DOHH2 (cell line): ENCODE measurements at regions not wholly inside any gene's neighbourhood (a gene's known extent, or its start where the extent isn't known, plus 50 kb on each side); places are given as distances from the start of the nearest gene placed in this dataset.

ENCODE experiments used
- H3F3A ChIP-seq: fragments of 200-600 bp; sonication (generic), shearing (Covaris generic); 2 replicates; pipeline ENCODE4 v1.6.0; 2016; ENCODE audit warnings: antibody characterized with exemption, mild to moderate bottlenecking; ENCODE audit not compliant: control insufficient read depth, insufficient read depth
- H3K27ac ChIP-seq: fragments of 200-600 bp; sonication (generic); 2 replicates; pipeline ENCODE4 v1.5.1; 2014; ENCODE audit warnings: low read depth, mild to moderate bottlenecking, low read length, moderate library complexity
- H3K27me3 ChIP-seq: fragments of 200-600 bp; sonication (generic); 2 replicates; pipeline ENCODE4 v1.6.1; 2014; ENCODE audit warnings: mild to moderate bottlenecking, low read length, mixed read lengths; ENCODE audit not compliant: control insufficient read depth
- H3K36me3 ChIP-seq: fragments of 200-600 bp; sonication (generic); 2 replicates; pipeline ENCODE4 v1.6.1; 2014; ENCODE audit warnings: mild to moderate bottlenecking, low read length, moderate library complexity, mixed read lengths; ENCODE audit not compliant: control insufficient read depth
- H3K4me1 ChIP-seq: fragments of 200-600 bp; sonication (generic); 2 replicates; pipeline ENCODE4 v1.6.1; 2014; ENCODE audit warnings: mild to moderate bottlenecking, low read length, mixed read lengths; ENCODE audit not compliant: control insufficient read depth
- H3K4me2 ChIP-seq: fragments of 200-600 bp; sonication (generic); 2 replicates; pipeline ENCODE4 v1.6.0; 2014; ENCODE audit warnings: mild to moderate bottlenecking, low read length, moderate library complexity
- H3K4me3 ChIP-seq: fragments of 200-600 bp; sonication (generic); 2 replicates; pipeline ENCODE4 v1.5.1; 2014; ENCODE audit warnings: mild to moderate bottlenecking, low read length, mixed read lengths
- H3K79me2 ChIP-seq: fragments of 200-600 bp; sonication (generic); 2 replicates; pipeline ENCODE4 v1.6.1; 2014; ENCODE audit warnings: mild to moderate bottlenecking, low read length, mixed read lengths; ENCODE audit not compliant: control insufficient read depth
- H3K9me2 ChIP-seq: fragments of 200-600 bp; sonication (generic); replicated peaks from 2 replicates; pipeline ENCODE4 v1.6.1; 2014; ENCODE audit warnings: mild to moderate bottlenecking, low read length, mixed read lengths; ENCODE audit not compliant: control insufficient read depth
- H3K9me3 ChIP-seq: fragments of 200-600 bp; sonication (generic); 2 replicates; pipeline ENCODE4 v1.6.1; 2014; ENCODE audit warnings: antibody characterized with exemption, low read length, mixed read lengths; ENCODE audit not compliant: control insufficient read depth, insufficient read depth
- H4K20me1 ChIP-seq: fragments of 200-600 bp; sonication (generic); 2 replicates; pipeline ENCODE4 v1.6.0; 2014; ENCODE audit warnings: low read depth, mild to moderate bottlenecking, antibody characterized with exemption, low read length, moderate library complexity; ENCODE audit not compliant: control insufficient read depth, insufficient read depth
- EZH2phosphoT487 ChIP-seq: fragments of 200-600 bp; sonication (generic); IDR thresholded peaks from 2 replicates; pipeline ENCODE4 v1.6.1; 2017; ENCODE audit warnings: borderline replicate concordance, mild to moderate bottlenecking, antibody characterized with exemption, low read length, moderate library complexity, mixed read lengths
- TF ChIP-seq, protein P1 (sequence below): fragments of 200-600 bp; sonication (generic); IDR thresholded peaks from one replicate; pipeline ENCODE4 v1.5.1; 2014; ENCODE audit warnings: antibody characterized with exemption, mild to moderate bottlenecking, low read depth, low read length; ENCODE audit not compliant: poor library complexity, severe bottlenecking

DNA sequence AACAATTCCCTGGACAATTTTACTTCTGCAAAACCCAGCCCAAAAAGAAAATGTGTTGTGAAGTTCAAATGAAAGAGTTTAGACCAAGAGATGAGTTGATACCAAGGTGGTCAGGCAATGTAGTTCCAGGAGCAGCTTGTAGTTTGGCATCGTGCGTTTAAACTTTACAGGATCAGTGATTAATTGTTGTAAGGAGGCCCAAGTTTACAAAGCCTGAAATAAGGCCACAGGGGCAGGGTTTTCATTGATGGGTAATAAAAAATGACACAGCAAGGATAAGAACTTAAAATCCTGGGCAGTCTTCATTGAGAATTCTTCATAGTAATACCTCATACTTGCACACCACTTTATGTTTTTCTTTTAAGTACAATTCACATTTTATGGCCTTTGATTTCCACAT, 463.9 kb upstream of the HNRNPA3 start:
- no peak overlapping the region for H3K4me2 ChIP-seq
- no peaks in the 10 kb centered on the region for H3K9me3 ChIP-seq
- H3K36me3 ChIP-seq, result no peaks in the 10 kb centered on the region
- no peaks in the 10 kb centered on the region for H3F3A ChIP-seq
- H3K27me3 ChIP-seq, result peaks cover 3% of the 10 kb centered on the region; the same call in 1 of the 2 replicates
- no peaks in the 10 kb centered on the region for H4K20me1 ChIP-seq
- no peak overlapping the region for H3K27ac ChIP-seq
- H3K9me2 ChIP-seq, result no peaks in the 10 kb centered on the region
- no peaks in the 10 kb centered on the region for H3K4me1 ChIP-seq
- H3K79me2 ChIP-seq, result no peaks in the 10 kb centered on the region
- no peak overlapping the region for H3K4me3 ChIP-seq
- TF ChIP-seq EZH2phosphoT487, result no peak
- TF ChIP-seq, protein P1, sequence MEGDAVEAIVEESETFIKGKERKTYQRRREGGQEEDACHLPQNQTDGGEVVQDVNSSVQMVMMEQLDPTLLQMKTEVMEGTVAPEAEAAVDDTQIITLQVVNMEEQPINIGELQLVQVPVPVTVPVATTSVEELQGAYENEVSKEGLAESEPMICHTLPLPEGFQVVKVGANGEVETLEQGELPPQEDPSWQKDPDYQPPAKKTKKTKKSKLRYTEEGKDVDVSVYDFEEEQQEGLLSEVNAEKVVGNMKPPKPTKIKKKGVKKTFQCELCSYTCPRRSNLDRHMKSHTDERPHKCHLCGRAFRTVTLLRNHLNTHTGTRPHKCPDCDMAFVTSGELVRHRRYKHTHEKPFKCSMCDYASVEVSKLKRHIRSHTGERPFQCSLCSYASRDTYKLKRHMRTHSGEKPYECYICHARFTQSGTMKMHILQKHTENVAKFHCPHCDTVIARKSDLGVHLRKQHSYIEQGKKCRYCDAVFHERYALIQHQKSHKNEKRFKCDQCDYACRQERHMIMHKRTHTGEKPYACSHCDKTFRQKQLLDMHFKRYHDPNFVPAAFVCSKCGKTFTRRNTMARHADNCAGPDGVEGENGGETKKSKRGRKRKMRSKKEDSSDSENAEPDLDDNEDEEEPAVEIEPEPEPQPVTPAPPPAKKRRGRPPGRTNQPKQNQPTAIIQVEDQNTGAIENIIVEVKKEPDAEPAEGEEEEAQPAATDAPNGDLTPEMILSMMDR, result no peak

DNA sequence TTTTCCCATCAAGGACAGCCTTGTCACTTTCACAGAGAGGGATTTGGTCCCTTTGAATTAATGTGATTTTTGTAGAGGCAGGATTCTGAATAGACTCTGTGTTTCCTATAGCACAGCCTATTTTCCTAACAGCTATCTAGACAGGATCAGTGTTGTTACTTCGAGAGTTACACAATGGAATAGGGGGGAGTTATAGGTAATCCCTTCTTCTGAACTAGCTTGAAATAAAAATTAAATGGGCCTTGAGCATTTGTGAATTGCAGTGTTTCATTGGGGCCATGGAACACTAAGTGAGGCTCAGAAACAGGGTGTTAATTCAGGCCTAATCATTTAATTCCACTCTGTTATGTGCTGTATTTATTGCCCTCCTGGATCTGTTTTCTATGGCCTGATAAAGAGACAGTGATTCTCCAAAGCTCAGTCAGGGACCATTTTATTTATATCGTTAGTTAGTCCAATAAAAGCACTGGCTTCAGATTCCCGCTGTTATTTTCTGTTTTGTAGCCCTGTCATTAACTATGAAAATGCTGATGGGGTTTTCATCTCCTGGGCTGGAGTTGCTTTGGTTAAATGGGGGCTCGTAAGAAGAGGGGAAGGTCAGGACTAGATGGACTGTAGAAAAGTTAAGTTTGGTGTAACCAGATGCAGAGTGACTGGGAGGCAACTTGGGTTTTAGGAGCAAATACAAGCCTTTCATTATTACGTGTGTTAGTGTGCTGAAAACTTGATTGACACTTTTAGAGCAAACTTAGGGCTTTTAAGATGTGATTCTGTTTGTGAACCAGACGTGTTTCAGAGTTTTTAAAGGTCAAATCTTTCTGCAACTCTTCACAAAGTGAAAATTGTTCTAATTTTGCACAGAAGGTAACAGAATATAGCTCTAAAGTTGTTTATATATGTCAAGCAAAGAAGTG, 461.0 kb upstream of the HNRNPA3 start:
- H3K27me3 ChIP-seq, result no peaks in the 10 kb centered on the region
- H3F3A ChIP-seq, result no peaks in the 10 kb centered on the region
- TF ChIP-seq, protein P1, result no peak
- H3K4me3 ChIP-seq, result no peak overlapping the region
- H4K20me1 ChIP-seq, result no peaks in the 10 kb centered on the region
- H3K27ac ChIP-seq, result no peak overlapping the region
- H3K9me2 ChIP-seq, result no peaks in the 10 kb centered on the region
- H3K4me2 ChIP-seq, result no peak overlapping the region
- no peaks in the 10 kb centered on the region for H3K79me2 ChIP-seq
- H3K9me3 ChIP-seq, result no peaks in the 10 kb centered on the region
- H3K36me3 ChIP-seq, result no peaks in the 10 kb centered on the region
- no peaks in the 10 kb centered on the region for H3K4me1 ChIP-seq

DNA sequence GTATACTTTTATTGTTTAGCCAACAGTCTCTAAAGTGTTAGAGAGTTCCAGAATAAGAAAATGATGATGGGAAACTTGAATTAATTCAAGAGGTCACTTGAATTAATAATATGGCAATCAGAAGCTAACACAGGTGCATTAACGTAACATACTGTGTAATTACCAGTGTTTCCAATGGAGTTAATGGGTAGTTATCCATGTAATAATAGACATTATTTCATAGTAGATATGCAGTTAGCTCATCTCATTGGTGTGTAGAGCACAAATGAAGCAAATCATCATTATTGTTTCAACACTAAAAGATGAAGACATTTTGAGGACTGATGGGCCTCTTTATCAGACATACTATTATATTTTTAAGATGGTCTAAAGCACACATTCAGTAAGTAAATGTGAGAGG, 460.3 kb upstream of the HNRNPA3 start:
- Histone ChIP-seq H3K9me3 (no peaks in the 10 kb centered on the region), H3K27ac (no peak overlapping the region)

More for the DNA sequence above, 460.3 kb upstream of the HNRNPA3 start:
- H3F3A ChIP-seq, result no peaks in the 10 kb centered on the region
- no peaks in the 10 kb centered on the region for H3K4me1 ChIP-seq
- no peak overlapping the region for H3K4me3 ChIP-seq
- no peaks in the 10 kb centered on the region for H3K79me2 ChIP-seq
- TF ChIP-seq, protein P1, result no peak
- no peak for TF ChIP-seq EZH2phosphoT487
- no peaks in the 10 kb centered on the region for H3K36me3 ChIP-seq
- H3K9me2 ChIP-seq, result no peaks in the 10 kb centered on the region
- H3K27me3 ChIP-seq, result no peaks in the 10 kb centered on the region
- H4K20me1 ChIP-seq, result no peaks in the 10 kb centered on the region
- no peak overlapping the region for H3K4me2 ChIP-seq
